GM19043 (cell line): ENCODE measurements at regions not wholly inside any gene's neighbourhood (a gene's known extent, or its start where the extent isn't known, plus 50 kb on each side); places are given as distances from the start of the nearest gene placed in this dataset.
"Not testable (repeated sequence)": the region's sequence is repeated elsewhere in the genome, so short reads cannot be mapped to it uniquely, and the experiment has no call there.

Source experiments
- ATAC-seq: cut with Tn5 transposase; IDR thresholded peaks from one replicate; pipeline ENCODE4 v1.9.1; 2021; ENCODE audit warnings: low read depth; ENCODE audit not compliant: unreplicated experiment

GRCh38 chr4:60905162-60905561 lies 295.0 kb upstream of the ADGRL3 start:
- ATAC-seq: no peak

GRCh38 chr4:60911127-60911526 lies 289.0 kb upstream of the ADGRL3 start:
- ATAC-seq: no peak

GRCh38 chr4:60913002-60913401 lies 287.1 kb upstream of the ADGRL3 start:
- no peak for ATAC-seq

GRCh38 chr4:60913671-60914070 lies 286.5 kb upstream of the ADGRL3 start:
- ATAC-seq: no peak

- not testable (repeated sequence) for ATAC-seq
Measured at GRCh38 chr4:60921735-60922134, 278.4 kb upstream of the ADGRL3 start.

GRCh38 chr4:60923075-60923474 lies 277.1 kb upstream of the ADGRL3 start:
- ATAC-seq: no peak

GRCh38 chr4:60926624-60927023 lies 273.5 kb upstream of the ADGRL3 start:
- no peak for ATAC-seq

GRCh38 chr4:60930866-60931265 lies 269.3 kb upstream of the ADGRL3 start:
- ATAC-seq: no peak

GRCh38 chr4:60934566-60935295 lies 265.4 kb upstream of the ADGRL3 start:
- no peak for ATAC-seq

- ATAC-seq: no peak
Measured at GRCh38 chr4:60938181-60938580, 261.9 kb upstream of the ADGRL3 start.

GRCh38 chr4:60938621-60939020 lies 261.5 kb upstream of the ADGRL3 start:
- no peak for ATAC-seq

- ATAC-seq: no peak
Measured at GRCh38 chr4:60944060-60944459, 256.1 kb upstream of the ADGRL3 start.

GRCh38 chr4:60945641-60946040 lies 254.5 kb upstream of the ADGRL3 start:
- ATAC-seq: no peak

- no peak for ATAC-seq
Measured at GRCh38 chr4:60948008-60948407, 252.1 kb upstream of the ADGRL3 start.

GRCh38 chr4:60952921-60953320 lies 247.2 kb upstream of the ADGRL3 start:
- no peak for ATAC-seq

- no peak for ATAC-seq
Measured at GRCh38 chr4:60953826-60954225, 246.3 kb upstream of the ADGRL3 start.

GRCh38 chr4:60962286-60962685 lies 237.8 kb upstream of the ADGRL3 start:
- no peak for ATAC-seq

GRCh38 chr4:60981534-60981933 lies 218.6 kb upstream of the ADGRL3 start:
- ATAC-seq: no peak

- no peak for ATAC-seq
Measured at GRCh38 chr4:60989141-60989540, 211.0 kb upstream of the ADGRL3 start.

- no peak for ATAC-seq
Measured at GRCh38 chr4:60992037-60992436, 208.1 kb upstream of the ADGRL3 start.

GRCh38 chr4:61003301-61003700 lies 196.8 kb upstream of the ADGRL3 start:
- no peak for ATAC-seq

GRCh38 chr4:61004651-61005170 lies 195.4 kb upstream of the ADGRL3 start:
- ATAC-seq: no peak

GRCh38 chr4:61011051-61011450 lies 189.1 kb upstream of the ADGRL3 start:
- no peak for ATAC-seq
